Iris pigment epithelial cell (primary cell): ENCODE measurements at regions not wholly inside any gene's neighbourhood (a gene's known extent, or its start where the extent isn't known, plus 50 kb on each side); places are given as distances from the start of the nearest gene placed in this dataset.

Experiments
- DNase-seq: peaks from one replicate; pipeline ENCODE4 v3.0.0-alpha.2; 2011; ENCODE audit warnings: low read depth

DNA sequence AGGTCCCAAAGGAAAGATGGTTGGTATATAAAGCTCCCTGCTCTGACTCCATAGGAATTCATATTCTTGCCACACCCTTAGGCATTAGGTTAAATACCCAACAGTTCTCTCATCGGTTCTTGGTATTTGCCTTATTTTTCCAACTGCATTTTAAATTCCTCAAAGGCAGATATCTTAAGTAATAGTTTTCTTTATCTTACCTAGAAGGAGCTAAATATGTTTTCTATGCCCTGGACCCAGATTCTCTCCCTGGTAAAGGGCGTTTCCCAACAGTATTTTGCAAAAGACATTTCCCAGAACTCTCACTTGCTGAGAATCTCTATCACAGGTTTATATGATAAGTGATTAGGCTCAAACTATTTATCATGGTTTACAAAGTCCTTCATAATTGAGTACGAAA lies 158.6 kb upstream of the BDNF start:
- DNase-seq = no peak

DNA sequence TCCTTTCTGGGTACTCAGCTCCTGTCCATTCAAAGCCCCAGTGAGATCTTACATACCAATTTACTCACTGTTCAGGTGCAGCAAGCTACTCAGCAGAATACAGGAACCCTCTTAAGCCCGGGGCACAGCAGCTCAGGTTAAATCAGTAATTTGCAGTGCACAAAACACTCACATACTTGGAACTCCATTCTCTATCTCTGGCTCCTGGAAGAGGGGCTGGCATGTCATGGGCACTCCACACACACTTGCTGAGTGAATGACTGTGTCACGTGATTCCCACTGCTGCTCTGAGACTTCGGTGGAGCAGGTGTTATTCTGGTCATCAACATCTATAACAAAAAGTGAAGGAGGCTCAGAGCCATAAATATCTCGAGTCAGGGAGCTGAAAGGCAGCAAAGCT lies 157.3 kb upstream of the BDNF start:
- DNase-seq = no peak

DNA sequence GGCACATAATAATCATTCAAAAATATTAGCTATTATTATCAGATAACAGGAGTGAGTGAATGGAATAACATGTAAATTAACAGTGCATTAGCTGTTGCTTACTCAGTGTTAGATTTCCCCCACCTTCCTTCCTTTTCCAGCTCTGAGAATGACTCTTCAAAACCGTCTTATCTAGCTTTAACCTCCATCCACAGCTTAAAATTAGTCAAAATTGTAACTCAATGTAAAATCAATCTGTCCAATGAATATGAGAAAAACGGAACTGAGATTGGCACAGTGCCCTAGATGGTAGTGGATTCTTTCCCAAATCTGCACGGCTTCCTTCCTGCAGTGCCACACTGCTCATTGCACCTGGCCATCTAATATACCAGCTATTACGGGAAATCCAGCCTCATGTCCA lies 156.8 kb upstream of the BDNF start:
- no peak for DNase-seq

DNA sequence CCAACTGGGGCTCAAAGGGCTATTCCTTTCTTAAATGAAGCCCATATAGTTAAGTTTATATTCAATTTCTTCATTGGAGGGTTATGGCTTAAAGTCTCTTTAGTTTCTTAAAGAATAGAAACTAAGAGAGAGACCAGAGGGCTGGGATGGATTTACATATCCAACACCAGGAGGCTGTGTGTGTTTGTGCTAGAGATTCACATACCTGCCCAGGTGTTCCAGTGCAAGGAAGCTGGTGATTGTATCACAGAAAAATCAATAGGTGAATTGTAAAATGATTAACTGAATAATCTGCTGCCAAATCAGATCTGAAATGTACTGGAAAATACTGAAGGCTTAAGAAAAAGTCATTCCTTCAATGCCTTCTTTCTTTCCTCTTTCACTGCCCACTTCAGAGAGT lies 148.2 kb upstream of the BDNF start:
- no peak for DNase-seq

DNA sequence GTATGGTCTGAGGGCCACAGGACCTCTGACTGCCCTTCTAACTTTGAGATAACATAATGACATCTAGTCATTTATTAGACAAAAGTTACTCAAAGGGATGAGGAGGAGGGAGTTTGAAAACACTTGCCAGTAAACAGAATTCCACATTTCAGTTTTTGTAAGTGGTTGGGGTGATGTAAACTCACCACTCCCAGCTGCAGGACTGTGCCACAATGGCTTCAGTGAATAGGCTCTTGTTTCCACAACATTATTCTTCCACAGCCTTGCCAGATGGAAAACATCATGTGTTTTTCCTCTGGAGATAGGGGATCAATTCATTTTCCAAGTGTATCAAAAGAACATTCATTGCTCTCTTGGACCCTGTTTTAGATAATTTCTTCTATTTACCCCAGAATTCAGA lies 147.2 kb upstream of the BDNF start:
- DNase-seq = no peak

DNA sequence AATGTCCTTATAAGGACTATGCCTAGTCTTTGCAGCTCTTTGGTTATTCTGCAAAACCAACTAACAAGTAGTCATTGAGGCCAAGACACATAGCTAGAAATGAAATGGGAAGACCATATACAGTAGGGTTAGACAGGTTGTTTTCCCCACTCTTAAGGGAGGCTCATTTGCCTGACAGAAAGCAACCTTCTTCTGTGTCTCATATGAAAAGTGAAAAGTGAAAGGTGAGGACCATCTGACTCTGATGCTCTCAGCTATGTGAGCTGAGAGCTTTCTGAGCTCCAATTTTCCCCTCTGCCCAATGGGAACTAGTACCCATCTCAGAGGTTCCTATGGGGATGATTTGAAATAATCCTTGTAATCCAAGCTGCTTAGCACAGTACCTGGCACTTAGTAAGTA lies 142.0 kb upstream of the BDNF start:
- no peak for DNase-seq

DNA sequence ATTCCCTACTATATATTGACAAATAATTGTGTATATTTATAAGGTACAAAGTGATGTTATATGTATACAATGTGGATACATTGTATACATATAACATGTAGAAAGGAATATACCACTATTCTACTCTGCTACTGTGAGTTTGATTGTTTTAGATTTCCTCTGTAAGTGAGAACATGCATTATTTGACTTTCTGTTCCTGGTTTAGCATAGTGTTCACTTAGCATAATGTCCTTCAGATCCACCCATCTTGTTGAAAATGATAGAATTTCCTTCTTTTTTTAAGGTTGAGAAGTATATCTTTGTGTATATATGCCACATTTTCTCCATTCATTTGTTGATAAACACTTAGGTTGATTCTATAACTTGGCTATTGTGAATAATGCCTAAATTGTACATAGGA lies 140.8 kb upstream of the BDNF start:
- no peak for DNase-seq

DNA sequence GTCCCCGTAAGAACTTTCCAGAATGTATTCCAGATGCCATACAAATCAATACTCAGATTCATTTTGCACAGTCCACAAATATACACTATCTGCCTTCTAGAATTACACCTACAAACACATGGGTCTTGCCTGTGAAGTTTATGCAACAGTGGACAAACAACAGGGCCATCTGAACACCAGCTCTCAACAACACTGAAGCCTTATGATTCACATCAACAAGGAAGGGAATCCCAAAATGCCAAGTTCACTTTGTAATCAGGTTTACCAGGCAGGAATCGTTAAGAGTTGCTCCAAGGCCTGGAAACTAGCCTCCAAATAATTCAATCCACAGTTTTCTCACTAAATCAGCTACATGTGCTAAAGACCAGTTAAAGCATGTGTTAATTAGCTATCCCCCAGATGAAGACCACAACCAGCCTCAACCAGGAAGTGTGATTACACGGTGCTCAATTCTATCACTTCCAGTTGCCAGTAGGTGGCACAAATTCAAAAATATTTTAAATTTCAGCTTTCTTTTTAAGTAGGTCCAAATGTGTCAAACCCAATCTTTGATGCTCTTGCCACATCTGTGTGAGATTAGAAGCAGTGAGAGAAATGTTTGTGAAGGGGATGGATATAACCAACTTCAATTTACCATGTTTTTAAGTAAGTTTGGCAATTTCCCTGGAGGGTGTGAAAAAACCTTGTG lies 139.1 kb upstream of the BDNF start:
- DNase-seq = peak; percentile 40

DNA sequence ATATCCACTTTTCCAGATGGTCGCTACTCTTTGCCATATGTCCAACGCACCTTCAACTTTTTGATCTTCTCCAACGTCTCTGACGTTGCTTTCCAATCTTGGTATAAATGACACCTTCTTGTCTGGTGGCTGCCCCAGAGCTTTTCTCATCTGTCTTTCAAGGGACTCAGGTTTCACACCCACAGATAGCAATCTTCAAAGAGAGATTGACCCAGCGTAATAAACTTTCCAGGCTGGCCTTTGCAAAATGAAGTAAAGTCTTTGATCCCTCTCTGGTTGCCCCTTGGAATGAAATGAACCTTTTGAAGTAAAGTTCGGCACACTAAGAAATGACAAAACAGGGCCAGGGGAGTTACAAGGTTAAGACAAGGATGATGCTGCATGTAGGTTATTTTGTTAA lies 138.4 kb upstream of the BDNF start:
- no peak for DNase-seq

DNA sequence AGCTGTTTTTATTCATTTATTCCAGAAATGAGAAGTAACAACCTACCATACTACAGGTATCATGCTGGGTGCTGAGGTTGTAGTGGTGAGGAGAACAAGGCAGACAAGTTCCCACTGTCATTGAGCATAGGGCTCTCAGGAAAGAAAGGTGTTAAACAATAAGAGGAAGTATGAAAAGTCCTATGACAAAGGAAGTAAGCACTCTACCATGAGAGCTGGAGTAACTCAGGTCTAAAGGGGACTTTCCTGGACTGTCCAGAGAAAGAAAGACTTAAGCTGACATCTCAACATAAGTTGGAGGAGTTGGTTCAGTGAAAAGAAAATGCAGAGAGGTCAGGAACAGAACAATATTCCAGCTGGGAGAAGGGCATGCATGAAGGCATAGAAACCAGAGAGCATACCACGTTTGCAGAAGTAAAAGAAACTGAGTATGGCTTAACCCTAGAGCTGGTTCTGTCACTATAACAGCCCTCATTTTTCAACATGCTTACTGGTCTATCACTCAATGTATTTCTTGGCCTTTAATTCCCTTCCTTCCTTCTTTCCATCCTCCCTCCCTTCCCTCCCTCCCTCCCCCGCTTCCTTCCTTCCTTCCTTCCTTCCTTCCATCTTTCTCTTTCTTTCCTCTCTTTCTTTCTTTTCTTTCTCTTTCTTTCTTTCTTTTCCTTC lies 137.8 kb upstream of the BDNF start:
- DNase-seq = no peak

DNA sequence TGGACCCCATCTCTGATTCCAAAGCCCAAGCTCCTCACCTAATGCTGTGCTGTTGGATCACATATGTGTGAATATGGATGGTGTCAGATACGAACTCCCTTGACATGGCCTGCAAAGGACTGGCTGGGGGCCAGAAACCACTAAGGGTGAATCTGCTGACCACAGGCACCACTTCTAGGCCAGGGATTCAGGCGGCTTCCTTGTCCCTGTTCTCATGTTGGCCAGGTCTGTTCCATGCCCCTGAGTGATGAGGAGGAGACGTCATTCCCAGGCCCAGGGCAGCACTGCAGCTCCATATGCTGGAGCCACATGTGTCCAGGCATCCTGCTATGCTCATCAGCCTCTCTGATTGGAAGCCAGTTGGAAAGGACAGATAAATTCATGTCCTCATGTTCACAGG lies 130.0 kb upstream of the BDNF start:
- DNase-seq = peak; percentile 5

DNA sequence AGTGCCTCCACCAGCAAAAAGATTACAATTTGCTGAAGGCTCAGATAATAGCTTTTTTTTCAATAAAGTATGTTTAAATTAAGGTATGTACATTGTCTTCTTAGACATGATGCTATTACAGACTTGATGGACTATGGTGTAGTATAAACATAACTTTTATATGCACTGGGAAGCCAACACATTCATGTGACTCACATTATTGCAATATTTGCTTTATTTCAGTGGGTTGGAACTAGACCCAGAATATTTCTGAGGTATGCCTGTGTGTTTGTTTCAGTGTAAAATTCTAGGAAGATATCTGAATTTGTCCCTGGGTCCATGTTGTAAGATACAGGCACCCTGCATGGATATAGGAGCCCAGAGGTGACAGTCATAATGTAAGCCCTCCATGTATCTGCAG lies 120.0 kb upstream of the BDNF start:
- DNase-seq = peak; percentile 50

DNA sequence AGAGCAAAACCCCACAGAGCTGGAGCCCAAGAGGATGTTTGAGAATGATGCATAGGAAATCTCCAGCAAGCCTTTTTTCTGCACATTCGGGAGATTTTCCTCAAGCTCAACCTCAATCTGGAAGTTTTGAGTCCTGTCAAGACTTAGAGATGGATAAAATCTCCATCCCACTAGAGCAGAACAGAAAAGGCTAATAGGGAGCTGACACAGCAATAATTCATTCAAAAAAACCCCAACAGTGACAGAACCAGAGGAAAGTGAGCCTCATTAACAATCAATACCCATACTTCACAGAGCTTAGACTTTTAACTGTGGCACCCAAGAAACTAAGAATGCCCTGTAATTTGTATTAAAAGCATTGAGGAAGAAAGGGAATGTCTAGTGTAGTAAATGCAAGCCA lies 115.9 kb upstream of the BDNF start:
- DNase-seq = no peak

DNA sequence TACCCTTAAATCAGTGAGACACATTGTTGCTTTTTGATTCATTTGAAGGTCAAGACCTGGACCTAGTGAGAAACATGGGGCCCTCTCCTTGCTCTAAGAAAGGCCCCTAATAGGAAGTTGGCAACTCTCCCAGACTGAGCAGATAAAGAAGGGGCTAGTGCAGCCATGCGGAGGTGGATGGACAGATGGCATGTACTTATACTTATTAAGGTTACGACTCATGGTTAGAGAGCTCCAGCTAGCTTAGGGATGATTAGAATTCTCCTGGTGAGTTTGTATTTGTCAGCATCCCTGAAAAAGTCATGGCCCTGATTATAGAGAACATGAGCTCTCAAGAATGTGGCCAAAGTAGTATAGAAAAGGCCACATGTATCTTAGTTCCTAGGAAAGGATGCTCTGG lies 112.1 kb upstream of the BDNF start:
- DNase-seq = peak; percentile 18

DNA sequence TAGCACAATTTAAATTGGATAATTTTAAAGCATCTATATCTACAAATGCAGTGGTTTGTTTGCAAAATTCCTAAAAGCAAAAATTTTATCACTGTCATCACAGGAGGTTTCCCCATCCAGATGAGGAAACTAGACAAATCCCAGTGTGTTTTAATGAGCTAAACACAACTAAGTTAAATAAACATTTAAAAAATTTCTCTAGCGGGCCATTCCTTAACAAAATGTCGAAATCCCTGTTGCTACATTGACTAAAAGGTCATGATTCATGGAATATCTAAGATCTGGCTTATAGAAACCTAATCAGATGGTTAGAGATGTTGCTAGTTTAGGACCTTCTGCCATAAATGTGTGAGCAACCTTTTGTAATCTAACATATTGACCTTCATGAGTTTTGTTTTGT lies 107.3 kb upstream of the BDNF start:
- DNase-seq = peak; percentile 88

DNA sequence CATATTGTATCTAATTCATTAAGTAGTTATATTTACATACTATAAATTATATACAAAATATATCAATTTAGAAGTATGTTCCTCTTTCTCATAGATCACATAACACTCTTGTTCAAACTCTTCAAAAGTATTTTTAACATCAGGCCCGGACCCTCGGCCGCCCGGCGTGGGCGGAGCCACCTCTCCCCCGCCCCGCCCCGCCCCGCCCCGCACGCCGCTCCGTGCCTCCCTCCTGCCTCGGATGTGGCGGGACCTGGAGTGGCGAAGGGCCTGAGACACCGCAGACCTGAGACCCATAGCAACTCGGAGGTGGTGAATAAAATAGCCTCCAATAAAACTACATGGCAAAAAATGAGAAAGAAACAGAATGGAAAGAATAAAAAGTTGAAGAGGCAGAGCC lies 105.9 kb upstream of the BDNF start:
- DNase-seq = no peak

DNA sequence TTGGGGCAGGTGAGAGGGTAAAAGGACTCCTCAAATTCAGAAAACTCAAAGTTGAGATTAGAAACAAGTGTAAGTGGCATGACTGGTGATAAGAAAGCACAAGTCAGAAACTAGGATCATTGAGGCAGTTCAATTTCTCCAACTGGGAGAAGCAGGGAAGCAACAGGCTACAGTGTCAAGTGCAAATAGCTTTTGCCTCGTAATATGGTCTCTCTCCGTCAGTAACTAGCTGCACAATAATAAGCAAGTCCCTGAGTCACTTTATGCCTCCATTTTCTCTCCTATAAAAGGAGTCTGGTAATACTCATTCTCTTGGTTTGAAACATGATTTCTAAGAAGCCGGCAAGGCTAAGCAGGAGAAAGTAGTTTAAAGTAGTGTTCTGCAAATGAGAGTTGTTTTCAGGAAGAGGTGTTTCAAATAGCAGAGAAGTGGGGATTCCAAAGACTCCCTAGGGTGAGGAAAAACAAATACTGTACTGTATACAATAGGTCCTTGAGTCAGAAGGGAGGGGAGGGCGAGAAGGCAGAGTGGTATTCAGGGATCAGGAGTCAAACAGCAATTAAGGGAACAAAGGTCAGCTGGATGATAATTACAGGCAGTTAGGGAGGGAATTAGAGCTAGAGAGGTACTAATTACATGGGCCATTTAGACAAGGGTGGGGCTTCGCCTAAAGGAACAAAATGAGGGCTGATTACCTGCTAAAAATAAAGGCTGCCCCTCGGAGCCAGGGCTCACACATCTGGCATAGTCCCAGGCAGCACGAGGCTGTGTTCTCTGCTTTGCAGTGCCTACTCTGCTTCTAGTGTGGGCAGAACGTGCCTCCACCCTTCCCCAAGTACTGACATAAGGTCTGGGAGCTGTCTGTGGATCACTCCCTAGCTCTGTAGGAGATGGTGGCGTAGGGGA lies 96.0 kb upstream of the BDNF start:
- DNase-seq = peak; percentile 3

DNA sequence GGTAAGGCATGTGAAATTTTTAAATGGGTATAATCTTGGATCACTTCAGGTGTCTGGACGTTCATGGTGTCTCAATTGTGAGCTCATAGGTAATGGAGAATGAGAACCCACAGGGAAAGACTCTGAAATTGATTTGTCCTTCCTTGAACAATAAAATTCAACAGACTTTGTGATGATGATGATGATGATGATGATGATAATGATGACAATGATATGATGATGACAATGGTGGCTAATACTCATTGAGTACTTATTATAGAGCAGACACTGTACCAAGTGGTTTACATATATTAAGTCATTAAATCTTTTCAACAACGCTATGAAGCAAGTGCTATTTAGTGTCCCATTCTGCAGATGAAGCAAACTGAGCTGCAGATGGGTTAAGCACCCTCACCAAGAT lies 86.6 kb upstream of the BDNF start:
- DNase-seq = no peak

DNA sequence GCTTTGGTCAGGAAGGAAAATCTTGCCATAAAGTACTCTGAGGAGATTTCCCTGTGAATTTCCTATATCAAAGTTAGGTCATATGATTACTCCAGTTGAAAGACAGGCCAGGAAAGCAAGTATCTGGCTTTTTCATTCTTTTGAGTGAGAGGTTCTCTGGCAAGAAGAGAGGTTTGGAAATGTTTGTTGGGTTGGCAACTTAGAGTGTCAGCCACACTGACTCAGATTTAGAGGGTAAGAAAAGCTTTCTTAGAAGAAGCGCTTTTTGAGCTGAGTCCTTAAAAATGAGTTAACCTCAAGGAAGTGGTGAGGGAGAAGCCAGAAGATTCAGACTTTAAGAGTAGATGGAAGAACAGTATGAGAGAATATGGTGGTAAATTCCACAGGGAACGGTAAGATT lies 86.1 kb upstream of the BDNF start:
- no peak for DNase-seq

DNA sequence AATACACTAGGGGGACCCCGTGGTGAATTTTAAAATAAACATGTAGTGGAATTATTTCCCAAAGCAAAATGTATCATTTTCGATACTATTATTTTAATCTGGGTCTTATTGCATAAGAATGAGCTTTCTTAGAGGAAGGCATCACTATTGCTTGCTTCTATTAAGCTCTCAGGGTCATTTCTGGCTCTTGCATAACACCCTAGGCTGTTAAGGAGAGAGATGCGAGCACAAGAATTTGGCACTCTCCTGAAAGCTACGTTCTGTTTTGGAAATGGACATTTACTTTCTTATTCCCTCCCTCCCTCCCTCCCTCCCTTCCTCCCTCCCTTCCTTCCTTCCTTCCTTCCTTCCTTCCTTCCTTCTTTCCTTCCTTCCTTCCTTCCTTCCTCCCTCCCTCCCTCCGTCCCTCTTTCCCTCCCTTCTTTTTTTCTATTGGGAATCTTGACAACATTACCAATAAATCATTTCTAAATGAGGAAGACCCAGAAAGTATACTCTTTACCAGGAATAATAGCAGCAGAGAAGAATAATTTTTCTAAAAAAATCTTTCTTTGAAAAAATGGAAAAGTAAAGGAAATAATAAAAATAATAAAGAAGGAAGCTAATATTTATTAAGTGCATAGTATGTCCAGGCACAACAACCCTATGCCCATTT lies 83.6 kb upstream of the BDNF start:
- peak; percentile 78 for DNase-seq

DNA sequence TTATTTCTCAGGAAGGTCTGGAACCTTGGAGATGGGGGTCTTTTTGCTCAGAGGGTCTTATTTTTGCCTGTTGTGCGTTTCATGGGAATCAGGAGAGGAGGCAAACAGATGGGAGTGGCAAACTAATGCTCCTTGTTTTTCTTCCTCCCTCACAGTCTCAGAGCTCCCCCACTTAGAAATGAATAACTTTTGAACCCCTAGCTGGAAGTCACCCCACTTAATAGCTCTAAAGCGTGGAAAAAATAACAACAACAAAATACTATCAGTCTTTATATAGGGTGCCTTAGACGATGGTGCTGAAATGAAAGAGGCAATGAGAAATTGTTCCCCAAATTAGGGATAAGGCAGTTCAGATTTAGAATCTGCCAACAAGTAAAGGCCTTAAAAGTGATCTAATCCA lies 76.8 kb upstream of the BDNF start:
- peak; percentile 45 for DNase-seq

DNA sequence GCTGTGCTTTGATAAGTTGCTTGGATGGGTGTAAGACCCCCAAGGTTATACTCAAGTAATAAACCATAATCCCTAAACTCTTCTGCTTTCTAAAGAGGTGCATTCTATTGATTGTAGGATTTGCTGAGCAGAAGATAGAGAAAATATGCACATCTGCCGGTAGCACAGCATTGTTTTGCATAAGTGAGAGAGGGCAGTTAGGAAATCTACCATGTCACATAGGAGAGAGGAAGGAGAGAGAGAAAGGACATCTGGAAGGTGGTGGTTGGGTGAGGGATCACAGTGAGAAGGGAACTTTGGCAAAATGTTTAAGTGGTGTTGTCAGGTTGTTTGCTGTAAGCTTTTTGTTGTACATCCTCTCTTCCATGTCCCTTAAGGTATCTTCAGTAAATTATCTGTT lies 73.6 kb upstream of the BDNF start:
- no peak for DNase-seq

DNA sequence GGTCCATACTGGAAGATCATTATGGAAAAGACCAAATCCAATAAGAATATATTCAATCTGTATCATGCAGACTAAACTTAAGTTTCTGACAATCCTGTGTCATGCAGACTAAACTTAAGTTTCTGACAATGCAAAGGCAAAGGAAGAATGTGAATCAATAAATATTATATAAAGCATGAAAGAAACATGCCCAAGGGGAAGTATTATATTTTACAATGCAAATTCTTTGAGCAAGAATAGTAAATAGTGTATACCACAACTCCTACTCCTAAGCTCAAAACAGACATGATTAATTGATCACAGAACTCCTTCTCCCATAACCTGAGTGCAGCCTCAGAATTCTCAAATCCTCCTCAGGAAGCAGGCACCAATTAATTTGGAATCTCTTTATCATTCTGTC lies 71.3 kb upstream of the BDNF start:
- no peak for DNase-seq
